SK-N-MC (cell line): ENCODE measurements at regions not wholly inside any gene's neighbourhood (a gene's known extent, or its start where the extent isn't known, plus 50 kb on each side); places are given as distances from the start of the nearest gene placed in this dataset.

Source experiments
- EZH2 ChIP-seq: fragments of 200-600 bp; sonication (generic); IDR thresholded peaks from one replicate; pipeline ENCODE4 v1.6.1; 2017; ENCODE audit warnings: antibody characterized with exemption
- FOXP2 ChIP-seq: optimal IDR thresholded peaks from 2 replicates; pipeline ENCODE3; 2011; ENCODE audit warnings: mild to moderate bottlenecking, moderate library complexity; ENCODE audit not compliant: insufficient read depth; ENCODE audit errors: extremely low read length, control extremely low read depth
- POLR2AphosphoS5 ChIP-seq: IDR thresholded peaks from 2 replicates; pipeline ENCODE4 v1.6.1; 2012; ENCODE audit warnings: mild to moderate bottlenecking, low read depth, low read length, borderline replicate concordance

DNA sequence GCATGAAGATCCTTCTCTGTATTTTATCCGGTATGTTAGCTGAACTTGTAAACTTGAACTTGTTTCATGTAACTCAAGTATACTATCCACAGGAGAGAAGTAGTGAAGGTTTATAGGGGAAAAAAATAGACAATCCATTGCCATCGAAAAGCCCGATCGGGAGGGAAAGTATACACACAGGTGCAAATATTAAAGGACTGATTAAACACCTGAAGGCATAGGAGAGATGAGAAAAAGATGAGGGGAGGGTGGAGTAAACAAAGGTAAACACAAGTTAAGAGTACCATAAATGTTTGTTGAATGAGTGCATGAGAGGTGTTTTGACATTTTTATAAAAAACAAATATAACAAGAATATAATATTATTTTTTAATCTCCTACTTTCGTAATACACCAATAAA is 64.3 kb upstream of the CITED2 start:
- no peak for TF ChIP-seq EZH2
- TF ChIP-seq POLR2AphosphoS5: no peak
- no peak for TF ChIP-seq FOXP2
